K562 (cell line): ENCODE measurements at regions not wholly inside any gene's neighbourhood (a gene's known extent, or its start where the extent isn't known, plus 50 kb on each side); places are given as distances from the start of the nearest gene placed in this dataset.

Experiments used
- ADNP ChIP-seq: fragments of 200-800 bp; sonication (Bioruptor generic); IDR thresholded peaks from 2 replicates; pipeline ENCODE4 v1.6.1; 2016; ENCODE audit warnings: missing genetic modification characterization, missing compliant biosample characterization
- CBX5 ChIP-seq: IDR thresholded peaks from 2 replicates; pipeline ENCODE4 v1.6.1; 2014; ENCODE audit warnings: low read depth, borderline replicate concordance
- CSDE1 ChIP-seq, 2 experiments: fragments of 450-650 bp; IDR thresholded peaks; 2 replicates each; pipeline ENCODE4 v1.6.1; 2016; ENCODE audit warnings: mild to moderate bottlenecking in 1 of 2
- EZH2 ChIP-seq: IDR thresholded peaks from 2 replicates; pipeline ENCODE4 v1.6.1; 2012; ENCODE audit warnings: low read depth, mild to moderate bottlenecking, inconsistent platforms, low read length, borderline replicate concordance
- FOXK2 ChIP-seq, 2 experiments: fragments of 450-650 bp; IDR thresholded peaks in 1 of 2; conservative IDR thresholded peaks in 1 of 2; 2 replicates each; pipeline ENCODE4 v1.6.1; 2016; ENCODE audit warnings: low read depth in 2 of 2, mild to moderate bottlenecking in 1 of 2
- FOXP1 ChIP-seq: sonication (generic); formaldehyde crosslinking; IDR thresholded peaks from 2 replicates; pipeline ENCODE4 v1.8.0; 2022; ENCODE audit warnings: mild to moderate bottlenecking, missing genetic modification reagents
- ILF3 ChIP-seq: fragments of 450-650 bp; IDR thresholded peaks from 2 replicates; pipeline ENCODE4 v1.6.1; 2018; ENCODE audit warnings: antibody characterized with exemption, mild to moderate bottlenecking, moderate library complexity, borderline replicate concordance
- MXD1 ChIP-seq: fragments of 250-450 bp; sonication (Bioruptor Pico); IDR thresholded peaks from 2 replicates; pipeline ENCODE4 v1.8.0; 2021; ENCODE audit warnings: borderline replicate concordance, mild to moderate bottlenecking, moderate library complexity; ENCODE audit not compliant: poor library complexity, severe bottlenecking
- NR2C2 ChIP-seq, 2 experiments: fragments of 200-800 bp in 1 of 2; sonication (Bioruptor generic) in 1 of 2; sonication (generic) in 1 of 2; formaldehyde crosslinking in 1 of 2; IDR thresholded peaks; 2 replicates each; pipeline versions ENCODE4 v1.6.1 to v1.8.0; 2016 to 2022; ENCODE audit warnings: mild to moderate bottlenecking in 1 of 2, missing compliant biosample characterization in 1 of 2, missing genetic modification characterization in 1 of 2, missing genetic modification reagents in 1 of 2
- RCOR1 ChIP-seq, 2 experiments: IDR thresholded peaks; 2 replicates each; pipeline ENCODE4 v1.6.1; 2012; ENCODE audit warnings: low read depth in 2 of 2, low read length in 2 of 2, borderline replicate concordance in 1 of 2, improper control_type of control experiment in 1 of 2
- SETDB1 ChIP-seq: IDR thresholded peaks from one replicate; pipeline ENCODE4 v1.6.1; 2012; ENCODE audit warnings: low read length, control low read depth, inconsistent platforms
- SIN3A ChIP-seq, 2 experiments: fragments of 150-350 bp in 1 of 2; IDR thresholded peaks; 2 replicates each; pipeline ENCODE4 v1.6.1; 2011 to 2016; ENCODE audit warnings: borderline replicate concordance in 2 of 2, low read depth in 2 of 2, low read length in 2 of 2, mild to moderate bottlenecking in 2 of 2, moderate library complexity in 2 of 2; ENCODE audit not compliant: control insufficient read depth in 1 of 2
- SPI1 ChIP-seq: IDR thresholded peaks from 2 replicates; pipeline ENCODE4 v1.6.1; 2011; ENCODE audit warnings: low read depth, low read length, control low read depth, borderline replicate concordance
- TF ChIP-seq, protein P1 (sequence below), 3 experiments: IDR thresholded peaks in 2 of 3; conservative IDR thresholded peaks in 1 of 3; 2 replicates each; pipeline ENCODE4 v1.5.1; 2011 to 2012; ENCODE audit warnings: low read length in 3 of 3, mild to moderate bottlenecking in 3 of 3, control low read depth in 2 of 3, improper control_type of control experiment in 1 of 3, inconsistent platforms in 1 of 3, low read depth in 1 of 3, mixed read lengths in 1 of 3, moderate library complexity in 1 of 3; ENCODE audit not compliant: insufficient read depth in 2 of 3

- TF ChIP-seq, protein P1, sequence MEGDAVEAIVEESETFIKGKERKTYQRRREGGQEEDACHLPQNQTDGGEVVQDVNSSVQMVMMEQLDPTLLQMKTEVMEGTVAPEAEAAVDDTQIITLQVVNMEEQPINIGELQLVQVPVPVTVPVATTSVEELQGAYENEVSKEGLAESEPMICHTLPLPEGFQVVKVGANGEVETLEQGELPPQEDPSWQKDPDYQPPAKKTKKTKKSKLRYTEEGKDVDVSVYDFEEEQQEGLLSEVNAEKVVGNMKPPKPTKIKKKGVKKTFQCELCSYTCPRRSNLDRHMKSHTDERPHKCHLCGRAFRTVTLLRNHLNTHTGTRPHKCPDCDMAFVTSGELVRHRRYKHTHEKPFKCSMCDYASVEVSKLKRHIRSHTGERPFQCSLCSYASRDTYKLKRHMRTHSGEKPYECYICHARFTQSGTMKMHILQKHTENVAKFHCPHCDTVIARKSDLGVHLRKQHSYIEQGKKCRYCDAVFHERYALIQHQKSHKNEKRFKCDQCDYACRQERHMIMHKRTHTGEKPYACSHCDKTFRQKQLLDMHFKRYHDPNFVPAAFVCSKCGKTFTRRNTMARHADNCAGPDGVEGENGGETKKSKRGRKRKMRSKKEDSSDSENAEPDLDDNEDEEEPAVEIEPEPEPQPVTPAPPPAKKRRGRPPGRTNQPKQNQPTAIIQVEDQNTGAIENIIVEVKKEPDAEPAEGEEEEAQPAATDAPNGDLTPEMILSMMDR (IDR thresholded peaks at IDR 0.05 in 2 of 3, conservative IDR thresholded peaks at IDR 0.05 in 1 of 3; ENCODE audit: insufficient read depth in 2 of 3, low read depth in 1 of 3, low read length in 3 of 3), result no peak
- no peak for TF ChIP-seq SPI1
- no peak for TF ChIP-seq EZH2
- TF ChIP-seq SIN3A (IDR thresholded peaks at IDR 0.05; ENCODE audit: borderline replicate concordance in 2 of 2, control insufficient read depth in 1 of 2, low read depth in 2 of 2, low read length in 2 of 2), result no peak
- TF ChIP-seq MXD1 (CRISPR knock-in tag), result no peak
- no peak for TF ChIP-seq FOXP1 (CRISPR knock-in tag)
- TF ChIP-seq CSDE1 (IDR thresholded peaks at IDR 0.05), result no peak
- TF ChIP-seq ILF3, result no peak
- no peak for TF ChIP-seq SETDB1
- no peak for TF ChIP-seq RCOR1 (IDR thresholded peaks at IDR 0.05; ENCODE audit: borderline replicate concordance in 1 of 2, low read depth in 2 of 2, low read length in 2 of 2)
- no peak for TF ChIP-seq FOXK2 (conservative IDR thresholded peaks at IDR 0.05 in 1 of 2, IDR thresholded peaks at IDR 0.05 in 1 of 2; ENCODE audit: low read depth in 2 of 2)
- TF ChIP-seq ADNP (tag), result no peak
- TF ChIP-seq CBX5, result no peak
- no peak for TF ChIP-seq NR2C2 (CRISPR knock-in tag; IDR thresholded peaks at IDR 0.05)
- TF ChIP-seq NR2C2 (tag; IDR thresholded peaks at IDR 0.05), result no peak
These were observed 2113.3 kb upstream of the PIK3C3 start for GRCh38 chr18:39841482-39842365.
